OCI-LY1 (cell line): ENCODE measurements at regions not wholly inside any gene's neighbourhood (a gene's known extent, or its start where the extent isn't known, plus 50 kb on each side); places are given as distances from the start of the nearest gene placed in this dataset.

Source experiments
- H2AFZ ChIP-seq: fragments of 200-600 bp; sonication (generic), shearing (Covaris generic); 2 replicates; pipeline ENCODE4 v1.6.0; 2014; ENCODE audit warnings: antibody characterized with exemption, mild to moderate bottlenecking, low read length
- H3F3A ChIP-seq: fragments of 200-600 bp; sonication (generic), shearing (Covaris generic); 2 replicates; pipeline ENCODE4 v1.6.0; 2014; ENCODE audit warnings: mild to moderate bottlenecking, antibody characterized with exemption, low read length, moderate library complexity; ENCODE audit not compliant: insufficient read depth
- H3K27ac ChIP-seq: fragments of 200-600 bp; sonication (generic); 2 replicates; pipeline ENCODE4 v1.5.1; 2014; ENCODE audit warnings: low read length, mixed run types, mild to moderate bottlenecking, low read depth; ENCODE audit not compliant: poor library complexity, severe bottlenecking
- H3K27me3 ChIP-seq: fragments of 200-600 bp; sonication (generic); 2 replicates; pipeline ENCODE4 v1.6.0; 2014; ENCODE audit warnings: antibody characterized with exemption, mild to moderate bottlenecking, low read length, moderate library complexity; ENCODE audit not compliant: insufficient read depth
- H3K36me3 ChIP-seq: fragments of 200-600 bp; sonication (generic); 2 replicates; pipeline ENCODE4 v1.6.1; 2014; ENCODE audit warnings: mild to moderate bottlenecking, antibody characterized with exemption, low read length, moderate library complexity, mixed read lengths; ENCODE audit not compliant: insufficient read depth
- H3K4me1 ChIP-seq: fragments of 200-600 bp; sonication (generic); 2 replicates; pipeline ENCODE4 v1.5.1; 2014; ENCODE audit warnings: mild to moderate bottlenecking, low read length, moderate library complexity; ENCODE audit not compliant: insufficient read depth, severe bottlenecking
- H3K4me2 ChIP-seq: fragments of 200-600 bp; sonication (generic), shearing (Covaris generic); 2 replicates; pipeline ENCODE4 v1.6.1; 2014; ENCODE audit warnings: low read length
- H3K4me3 ChIP-seq: fragments of 200-600 bp; sonication (generic); 2 replicates; pipeline ENCODE4 v1.5.1; 2014; ENCODE audit warnings: low read length, low read depth, mild to moderate bottlenecking, mixed read lengths; ENCODE audit not compliant: poor library complexity, severe bottlenecking
- H3K79me2 ChIP-seq: fragments of 200-600 bp; shearing (Covaris generic); 2 replicates; pipeline ENCODE4 v1.6.1; 2016; ENCODE audit warnings: mixed run types, low read length, mixed read lengths; ENCODE audit not compliant: insufficient read depth
- H3K9ac ChIP-seq: fragments of 200-600 bp; sonication (generic), shearing (Covaris generic); 2 replicates; pipeline ENCODE4 v1.6.1; 2014; ENCODE audit warnings: mild to moderate bottlenecking, low read length, mixed read lengths
- H3K9me2 ChIP-seq: fragments of 200-600 bp; sonication (generic), shearing (Covaris generic); 2 replicates; pipeline ENCODE4 v1.6.1; 2014; ENCODE audit warnings: low read depth, mild to moderate bottlenecking, low read length, mixed read lengths
- H3K9me3 ChIP-seq: fragments of 200-600 bp; shearing (Covaris generic); 2 replicates; pipeline ENCODE4 v1.6.1; 2014; ENCODE audit warnings: low read length, mixed read lengths
- H4K20me1 ChIP-seq: fragments of 200-600 bp; sonication (generic), shearing (Covaris generic); 2 replicates; pipeline ENCODE4 v1.6.0; 2016; ENCODE audit warnings: mild to moderate bottlenecking, low read length; ENCODE audit not compliant: insufficient read depth
- CTCF ChIP-seq: fragments of 200-600 bp; sonication (generic), shearing (Covaris generic); IDR thresholded peaks from 2 replicates; pipeline ENCODE4 v1.5.1; 2017; ENCODE audit warnings: mild to moderate bottlenecking, antibody characterized with exemption, low read length, moderate library complexity, mixed read lengths
- EZH2 ChIP-seq: fragments of 200-600 bp; sonication (generic), shearing (Covaris generic); IDR thresholded peaks from 2 replicates; pipeline ENCODE4 v1.8.0; 2017; ENCODE audit warnings: borderline replicate concordance, mixed run types, mild to moderate bottlenecking, antibody characterized with exemption, low read length, moderate library complexity, mixed read lengths

GRCh38 chr3:159654183-159655134 lies 334.2 kb upstream of the IL12A start:
- Histone ChIP-seq H3F3A (no peaks in the 10 kb centered on the region), H3K9me2 (no peaks in the 10 kb centered on the region), H3K36me3 (no peaks in the 10 kb centered on the region), H3K4me3 (no peak overlapping the region), H3K27me3 (no peaks in the 10 kb centered on the region), H3K4me2 (no peak overlapping the region), H4K20me1 (no peaks in the 10 kb centered on the region), H3K27ac (no peak overlapping the region), H3K9ac (no peak overlapping the region), H3K79me2 (no peaks in the 10 kb centered on the region), H2AFZ (no peak overlapping the region), H3K4me1 (no peaks in the 10 kb centered on the region), H3K9me3 (no peaks in the 10 kb centered on the region)
- no peak for TF ChIP-seq CTCF
- TF ChIP-seq EZH2, result no peak

GRCh38 chr3:159655202-159655601 lies 333.4 kb upstream of the IL12A start:
- H3F3A ChIP-seq, result no peaks in the 10 kb centered on the region
- no peaks in the 10 kb centered on the region for H3K79me2 ChIP-seq
- no peak overlapping the region for H2AFZ ChIP-seq
- no peaks in the 10 kb centered on the region for H3K4me1 ChIP-seq
- no peak overlapping the region for H3K4me3 ChIP-seq
- H3K9ac ChIP-seq, result no peak overlapping the region
- H3K27ac ChIP-seq, result no peak overlapping the region
- no peaks in the 10 kb centered on the region for H3K9me2 ChIP-seq
- H4K20me1 ChIP-seq, result no peaks in the 10 kb centered on the region
- no peak overlapping the region for H3K4me2 ChIP-seq
- no peaks in the 10 kb centered on the region for H3K27me3 ChIP-seq
- TF ChIP-seq CTCF, result no peak
- TF ChIP-seq EZH2, result no peak
- H3K9me3 ChIP-seq, result no peaks in the 10 kb centered on the region
- no peaks in the 10 kb centered on the region for H3K36me3 ChIP-seq

- Histone ChIP-seq H2AFZ (no peak overlapping the region), H4K20me1 (no peaks in the 10 kb centered on the region), H3K36me3 (no peaks in the 10 kb centered on the region), H3K9me3 (no peaks in the 10 kb centered on the region), H3K79me2 (no peaks in the 10 kb centered on the region), H3K27ac (no peak overlapping the region), H3K4me2 (no peak overlapping the region), H3K27me3 (no peaks in the 10 kb centered on the region), H3F3A (no peaks in the 10 kb centered on the region), H3K9ac (no peak overlapping the region), H3K4me3 (no peak overlapping the region), H3K4me1 (no peaks in the 10 kb centered on the region), H3K9me2 (no peaks in the 10 kb centered on the region)
- TF ChIP-seq CTCF (no peak), EZH2 (no peak)
These were observed 331.5 kb upstream of the IL12A start for GRCh38 chr3:159657176-159657575.
